ENCODE measurements at regions not wholly inside any gene's neighbourhood (a gene's known extent, or its start where the extent isn't known, plus 50 kb on each side); places are given as distances from the start of the nearest gene placed in this dataset.

DNA sequence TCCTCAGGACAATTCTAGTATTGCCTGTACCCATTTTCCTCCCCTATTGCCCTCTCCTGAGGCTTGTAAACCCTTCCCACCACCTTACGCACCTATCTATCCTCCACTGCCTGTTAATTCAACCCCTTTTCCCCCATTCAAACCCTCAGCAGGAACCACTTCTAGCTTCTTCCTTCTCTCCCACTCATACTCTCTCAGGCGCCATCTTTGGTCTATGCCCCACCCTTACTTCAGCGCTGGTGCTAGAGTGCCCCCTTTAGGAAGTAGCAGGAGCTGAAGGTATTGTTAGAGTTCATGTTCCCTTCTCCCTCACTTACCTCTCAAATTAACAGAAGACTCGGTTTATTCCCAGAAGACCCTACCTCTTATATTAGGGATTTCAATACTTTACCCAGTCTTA is 121.8 kb upstream of the NLGN1 start:
- H3K9me3 ChIP-seq, result no peaks in the 10 kb centered on the region
- no peaks in the 10 kb centered on the region for H3K4me1 ChIP-seq
- H3K4me3 ChIP-seq, result peak overlapping the region in 1 of 2 donors; percentile 7
- TF ChIP-seq, protein P1, sequence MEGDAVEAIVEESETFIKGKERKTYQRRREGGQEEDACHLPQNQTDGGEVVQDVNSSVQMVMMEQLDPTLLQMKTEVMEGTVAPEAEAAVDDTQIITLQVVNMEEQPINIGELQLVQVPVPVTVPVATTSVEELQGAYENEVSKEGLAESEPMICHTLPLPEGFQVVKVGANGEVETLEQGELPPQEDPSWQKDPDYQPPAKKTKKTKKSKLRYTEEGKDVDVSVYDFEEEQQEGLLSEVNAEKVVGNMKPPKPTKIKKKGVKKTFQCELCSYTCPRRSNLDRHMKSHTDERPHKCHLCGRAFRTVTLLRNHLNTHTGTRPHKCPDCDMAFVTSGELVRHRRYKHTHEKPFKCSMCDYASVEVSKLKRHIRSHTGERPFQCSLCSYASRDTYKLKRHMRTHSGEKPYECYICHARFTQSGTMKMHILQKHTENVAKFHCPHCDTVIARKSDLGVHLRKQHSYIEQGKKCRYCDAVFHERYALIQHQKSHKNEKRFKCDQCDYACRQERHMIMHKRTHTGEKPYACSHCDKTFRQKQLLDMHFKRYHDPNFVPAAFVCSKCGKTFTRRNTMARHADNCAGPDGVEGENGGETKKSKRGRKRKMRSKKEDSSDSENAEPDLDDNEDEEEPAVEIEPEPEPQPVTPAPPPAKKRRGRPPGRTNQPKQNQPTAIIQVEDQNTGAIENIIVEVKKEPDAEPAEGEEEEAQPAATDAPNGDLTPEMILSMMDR (IDR thresholded peaks at IDR 0.05), result no peak
- no peak for TF ChIP-seq POLR2A (IDR thresholded peaks at IDR 0.05)
- no peaks in the 10 kb centered on the region for H3K27me3 ChIP-seq
- H3K36me3 ChIP-seq (ENCODE audit: low read depth, missing control alignments), result no peaks in the 10 kb centered on the region
- 62 to 71% methylated on average over 4 of the region's 4 CpGs for WGBS, 2 donors
- DNase-seq, result peak; percentile 40
- H3K27ac ChIP-seq, result no peak overlapping the region
- intact Hi-C loops (cut with DNase I; ENCODE audit: low total_unique reads), result no loop called here

DNA sequence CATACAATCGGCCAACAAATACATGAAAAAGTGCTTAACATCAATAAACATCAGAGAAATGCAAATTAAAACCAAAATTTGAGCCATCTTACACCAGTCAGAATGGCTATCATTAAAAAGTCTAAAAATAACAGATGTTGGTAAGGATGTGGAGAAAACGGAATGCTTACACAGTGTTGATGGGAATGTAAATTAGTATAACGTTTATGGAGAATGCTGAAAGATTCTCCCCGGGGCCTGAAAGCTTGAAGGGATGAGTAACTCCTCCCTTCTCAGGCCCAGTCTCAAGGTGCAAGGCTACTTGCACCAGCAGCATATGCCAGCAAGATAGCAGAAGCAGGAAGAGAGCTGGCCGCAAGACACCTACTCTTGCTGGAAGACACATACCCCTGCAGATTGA is 123.7 kb upstream of the NLGN1 start:
- TF ChIP-seq, protein P1 (IDR thresholded peaks at IDR 0.05), result no peak
- TF ChIP-seq POLR2A (IDR thresholded peaks at IDR 0.05), result no peak

GRCh38 chr3:173268781-173269180 is 127.7 kb upstream of the SPATA16 start:
- Histone ChIP-seq H3K27me3 (no peaks in the 10 kb centered on the region), H3K27ac (no peak overlapping the region), H3K4me3 (no peak overlapping the region), H3K36me3 (ENCODE audit: low read depth, missing control alignments) (no peaks in the 10 kb centered on the region), H3K4me1 (no peaks in the 10 kb centered on the region), H3K9me3 (no peaks in the 10 kb centered on the region)
- WGBS, 2 donors, result 65 to 71% methylated on average over 1 of the region's 1 CpG
- intact Hi-C loops (cut with DNase I; ENCODE audit: low total_unique reads), result no loop called here
- no peak for TF ChIP-seq POLR2A (IDR thresholded peaks at IDR 0.05)
- TF ChIP-seq, protein P1 (IDR thresholded peaks at IDR 0.05), result no peak
- DNase-seq, result no peak

More for the DNA sequence above, 123.7 kb upstream of the NLGN1 start:
- H3K4me3 ChIP-seq, result no peak overlapping the region
- no peaks in the 10 kb centered on the region for H3K4me1 ChIP-seq
- 52 to 65% methylated on average over 5 of the region's 5 CpGs for WGBS, 2 donors
- no peak overlapping the region for H3K27ac ChIP-seq
- H3K27me3 ChIP-seq, result no peaks in the 10 kb centered on the region
- H3K36me3 ChIP-seq (ENCODE audit: low read depth, missing control alignments), result no peaks in the 10 kb centered on the region
- intact Hi-C loops (cut with DNase I; ENCODE audit: low total_unique reads), result no loop called here
- no peak for DNase-seq
- H3K9me3 ChIP-seq, result no peaks in the 10 kb centered on the region

DNA sequence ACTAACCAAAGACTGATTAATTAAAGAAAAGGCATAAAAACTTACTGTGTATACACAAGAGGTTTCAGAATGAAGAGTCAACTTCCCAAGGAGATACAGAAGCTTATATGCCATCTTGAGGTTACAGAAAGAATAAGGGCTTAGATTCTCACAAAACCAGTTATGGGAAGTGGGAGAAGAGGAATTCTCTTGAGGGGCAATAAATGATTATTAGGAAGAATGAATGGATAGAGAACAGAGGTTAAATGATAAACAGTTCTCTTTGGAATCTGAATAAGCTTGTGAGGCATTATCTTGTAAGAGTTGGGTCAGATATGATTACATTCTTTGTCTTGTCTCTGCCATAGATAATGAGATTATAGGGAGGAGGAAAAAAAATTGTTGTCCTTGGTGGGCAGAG is 126.7 kb upstream of the SPATA16 start:
- intact Hi-C loops (cut with DNase I; ENCODE audit: low total_unique reads), result no loop called here
- TF ChIP-seq, protein P1 (IDR thresholded peaks at IDR 0.05), result no peak
- no peak for TF ChIP-seq POLR2A (IDR thresholded peaks at IDR 0.05)

GRCh38 chr3:173266441-173266840 is 125.4 kb upstream of the SPATA16 start:
- TF ChIP-seq, protein P1 (IDR thresholded peaks at IDR 0.05), result no peak
- no peak for TF ChIP-seq POLR2A (IDR thresholded peaks at IDR 0.05)
- Histone ChIP-seq H3K9me3 (no peaks in the 10 kb centered on the region), H3K27me3 (no peaks in the 10 kb centered on the region), H3K4me1 (no peaks in the 10 kb centered on the region), H3K27ac (no peak overlapping the region), H3K4me3 (no peak overlapping the region), H3K36me3 (ENCODE audit: low read depth, missing control alignments) (no peaks in the 10 kb centered on the region)
- 90% methylated on average over 3 of the region's 3 CpGs for WGBS, 2 donors
- DNase-seq, result no peak
- intact Hi-C loops (cut with DNase I; ENCODE audit: low total_unique reads), result no loop called here

More for the DNA sequence above, 126.7 kb upstream of the SPATA16 start:
- Histone ChIP-seq H3K9me3 (no peaks in the 10 kb centered on the region), H3K27ac (no peak overlapping the region), H3K27me3 (no peaks in the 10 kb centered on the region), H3K4me3 (no peak overlapping the region), H3K36me3 (ENCODE audit: low read depth, missing control alignments) (no peaks in the 10 kb centered on the region), H3K4me1 (no peaks in the 10 kb centered on the region)
- no peak for DNase-seq

Data from testis (tissue), 2 donors.